Neural crest cell (in vitro differentiated cells): ENCODE measurements at regions not wholly inside any gene's neighbourhood (a gene's known extent, or its start where the extent isn't known, plus 50 kb on each side); places are given as distances from the start of the nearest gene placed in this dataset.

ENCODE experiments used
- DNase-seq: peaks from one replicate; pipeline ENCODE4 v3.0.0; 2021; ENCODE audit warnings: low read depth, mixed read lengths, low spot score
- H3K27ac Mint-ChIP-seq: one replicate; pipeline ENCODE4 v1.8.0; 2021; ENCODE audit warnings: mild to moderate bottlenecking, mixed read lengths; ENCODE audit not compliant: unreplicated experiment
- H3K27me3 Mint-ChIP-seq: 2 replicates; pipeline ENCODE4 v1.8.0; 2021; ENCODE audit warnings: low read depth, mild to moderate bottlenecking, mixed read lengths
- H3K36me3 Mint-ChIP-seq: 2 replicates; pipeline ENCODE4 v1.8.0; 2021; ENCODE audit warnings: low read depth, mild to moderate bottlenecking, mixed read lengths
- H3K4me1 Mint-ChIP-seq: 2 replicates; pipeline ENCODE4 v1.8.0; 2021; ENCODE audit warnings: mixed read lengths
- H3K4me3 Mint-ChIP-seq: one replicate; pipeline ENCODE4 v1.8.0; 2021; ENCODE audit warnings: mild to moderate bottlenecking, mixed read lengths
- H3K9me3 Mint-ChIP-seq: 2 replicates; pipeline ENCODE4 v1.8.0; 2021; ENCODE audit warnings: mixed read lengths
- CTCF ChIP-seq: fragments of 200-600 bp; sonication (generic); conservative IDR thresholded peaks from 2 replicates; pipeline ENCODE4 v1.5.0; 2021; ENCODE audit warnings: antibody characterized with exemption, mild to moderate bottlenecking

DNA sequence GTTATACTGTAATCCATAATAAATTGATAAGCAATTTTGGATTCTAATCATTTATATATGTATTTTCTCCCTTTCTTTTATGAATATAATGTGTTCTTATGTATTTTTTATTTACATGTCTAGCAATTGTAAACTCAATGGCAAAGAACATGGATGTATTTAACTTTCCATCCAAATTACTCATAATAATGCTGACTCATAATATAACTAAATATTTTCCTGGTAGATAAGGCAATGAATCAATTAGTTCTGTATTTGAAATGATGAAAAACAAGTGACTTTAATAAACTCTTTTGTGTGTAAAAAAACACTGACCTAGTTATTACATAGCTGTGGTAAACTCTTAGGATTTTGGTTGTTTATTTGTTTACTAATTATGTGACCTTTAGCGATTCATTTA lies 211.2 kb downstream of the DTHD1 start:
- no peak overlapping the region for H3K27ac Mint-ChIP-seq
- no peak overlapping the region for H3K4me3 Mint-ChIP-seq
- no peaks in the 10 kb centered on the region for H3K36me3 Mint-ChIP-seq
- DNase-seq = no peak
- H3K27me3 Mint-ChIP-seq = no peaks in the 10 kb centered on the region
- no peak for TF ChIP-seq CTCF
- no peaks in the 10 kb centered on the region for H3K4me1 Mint-ChIP-seq
- no peaks in the 10 kb centered on the region for H3K9me3 Mint-ChIP-seq

DNA sequence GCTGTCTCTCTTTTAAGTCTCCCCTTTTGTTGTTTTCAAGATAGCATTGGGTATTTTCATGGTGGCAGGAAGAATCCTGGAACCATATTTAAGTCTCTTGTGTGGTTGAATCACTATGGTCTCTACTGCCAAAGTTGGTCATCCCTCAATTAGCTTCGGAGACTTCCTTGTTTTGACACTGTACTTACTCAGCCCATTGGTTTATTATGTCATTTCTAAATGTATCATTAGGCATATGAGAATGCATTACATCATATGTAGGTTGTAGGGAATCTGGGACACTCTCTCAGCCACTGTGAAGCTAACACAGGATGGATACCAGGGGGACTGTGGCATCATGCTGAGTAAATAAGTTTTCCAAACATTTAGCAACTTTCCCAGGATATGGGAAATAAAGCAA lies 211.8 kb downstream of the DTHD1 start:
- no peak for DNase-seq
- H3K36me3 Mint-ChIP-seq = no peaks in the 10 kb centered on the region
- no peak overlapping the region for H3K27ac Mint-ChIP-seq
- no peaks in the 10 kb centered on the region for H3K27me3 Mint-ChIP-seq
- H3K4me3 Mint-ChIP-seq = no peak overlapping the region
- H3K9me3 Mint-ChIP-seq = no peaks in the 10 kb centered on the region
- TF ChIP-seq CTCF = no peak
- H3K4me1 Mint-ChIP-seq = no peaks in the 10 kb centered on the region

- H3K27me3 Mint-ChIP-seq = no peaks in the 10 kb centered on the region
- no peaks in the 10 kb centered on the region for H3K9me3 Mint-ChIP-seq
- H3K36me3 Mint-ChIP-seq = no peaks in the 10 kb centered on the region
- no peak overlapping the region for H3K4me3 Mint-ChIP-seq
- H3K27ac Mint-ChIP-seq = no peak overlapping the region
- no peaks in the 10 kb centered on the region for H3K4me1 Mint-ChIP-seq
- no peak for TF ChIP-seq CTCF
- no peak for DNase-seq
These were observed 212.6 kb downstream of the DTHD1 start for GRCh38 chr4:36494016-36494415.

- no peaks in the 10 kb centered on the region for H3K36me3 Mint-ChIP-seq
- no peaks in the 10 kb centered on the region for H3K27me3 Mint-ChIP-seq
- TF ChIP-seq CTCF = no peak
- no peak overlapping the region for H3K4me3 Mint-ChIP-seq
- no peaks in the 10 kb centered on the region for H3K4me1 Mint-ChIP-seq
- H3K9me3 Mint-ChIP-seq = no peaks in the 10 kb centered on the region
- DNase-seq = no peak
- no peak overlapping the region for H3K27ac Mint-ChIP-seq
These were observed 213.3 kb downstream of the DTHD1 start for GRCh38 chr4:36494747-36495146.

DNA sequence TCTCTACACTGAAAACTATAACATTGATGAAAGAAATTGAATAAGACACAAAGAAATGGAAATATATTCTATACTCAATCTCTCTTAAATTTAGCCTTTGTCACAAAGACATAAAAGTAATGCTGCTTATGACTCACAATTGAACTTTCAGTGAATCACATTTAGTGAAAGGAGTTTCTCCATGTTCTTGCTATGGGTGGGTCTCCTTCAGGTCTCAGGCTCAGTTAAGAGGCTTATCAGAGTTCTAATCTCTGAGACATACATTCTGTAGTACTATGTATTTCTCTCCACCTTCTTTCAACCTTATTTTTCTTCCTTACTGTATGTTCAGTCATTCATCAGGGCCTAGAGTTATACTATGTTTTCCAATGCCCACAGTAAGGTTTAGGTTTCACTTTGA lies 220.9 kb downstream of the DTHD1 start:
- H3K27me3 Mint-ChIP-seq = no peaks in the 10 kb centered on the region
- no peak for DNase-seq
- H3K36me3 Mint-ChIP-seq = no peaks in the 10 kb centered on the region
- no peak for TF ChIP-seq CTCF
- H3K27ac Mint-ChIP-seq = no peak overlapping the region
- H3K9me3 Mint-ChIP-seq = peaks cover 3% of the 10 kb centered on the region
- no peaks in the 10 kb centered on the region for H3K4me1 Mint-ChIP-seq
- H3K4me3 Mint-ChIP-seq = no peak overlapping the region

GRCh38 chr4:36508394-36508793 lies 227.0 kb downstream of the DTHD1 start:
- Mint-ChIP-seq H3K36me3 (no peaks in the 10 kb centered on the region), H3K27ac (no peak overlapping the region), H3K4me1 (no peaks in the 10 kb centered on the region), H3K9me3 (no peaks in the 10 kb centered on the region), H3K4me3 (no peak overlapping the region), H3K27me3 (no peaks in the 10 kb centered on the region)
- no peak for DNase-seq
- TF ChIP-seq CTCF = no peak
